Thyroid gland (tissue), 4 donors: ENCODE measurements at regions not wholly inside any gene's neighbourhood (a gene's known extent, or its start where the extent isn't known, plus 50 kb on each side); places are given as distances from the start of the nearest gene placed in this dataset.

Experiments used
- POLR2A ChIP-seq, 2 donors: fragments of 450-650 bp; IDR thresholded peaks; one replicate each; pipeline ENCODE4 v1.6.1; 2017; ENCODE audit warnings: antibody characterized with exemption in 2 of 2, mild to moderate bottlenecking in 2 of 2, moderate library complexity in 1 of 2
- TF ChIP-seq, protein P1 (sequence below), 6 experiments: fragments of 200-600 bp in 3 of 6; fragments of 450-650 bp in 3 of 6; sonication (generic) in 3 of 6; IDR thresholded peaks; one replicate each; pipeline ENCODE4 v1.5.1; 2016 to 2019; ENCODE audit warnings: antibody characterized with exemption in 6 of 6, mild to moderate bottlenecking in 2 of 6, inconsistent platforms in 1 of 6, moderate library complexity in 1 of 6

DNA sequence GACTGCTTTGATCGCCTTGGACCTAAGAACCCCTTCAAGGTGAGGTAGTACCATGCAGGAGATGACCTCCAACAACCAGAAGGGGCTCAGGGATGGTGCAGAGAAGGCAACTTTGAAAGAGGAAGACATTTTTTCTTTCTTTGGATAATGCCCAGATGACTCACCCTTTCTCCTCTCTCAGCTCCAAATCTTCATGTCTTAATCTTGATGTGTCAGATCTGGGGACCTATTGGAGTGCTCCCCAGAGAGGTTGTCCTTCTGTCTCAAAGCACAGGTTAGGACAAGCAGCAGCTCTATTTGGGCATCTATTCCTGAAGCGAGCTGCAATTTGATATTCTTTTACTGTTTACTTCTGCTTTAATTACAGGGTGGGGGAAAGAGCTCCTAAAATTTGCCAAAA, 229.9 kb upstream of the MAP3K1 start:
- no peak for TF ChIP-seq POLR2A (IDR thresholded peaks at IDR 0.05)
- TF ChIP-seq, protein P1, sequence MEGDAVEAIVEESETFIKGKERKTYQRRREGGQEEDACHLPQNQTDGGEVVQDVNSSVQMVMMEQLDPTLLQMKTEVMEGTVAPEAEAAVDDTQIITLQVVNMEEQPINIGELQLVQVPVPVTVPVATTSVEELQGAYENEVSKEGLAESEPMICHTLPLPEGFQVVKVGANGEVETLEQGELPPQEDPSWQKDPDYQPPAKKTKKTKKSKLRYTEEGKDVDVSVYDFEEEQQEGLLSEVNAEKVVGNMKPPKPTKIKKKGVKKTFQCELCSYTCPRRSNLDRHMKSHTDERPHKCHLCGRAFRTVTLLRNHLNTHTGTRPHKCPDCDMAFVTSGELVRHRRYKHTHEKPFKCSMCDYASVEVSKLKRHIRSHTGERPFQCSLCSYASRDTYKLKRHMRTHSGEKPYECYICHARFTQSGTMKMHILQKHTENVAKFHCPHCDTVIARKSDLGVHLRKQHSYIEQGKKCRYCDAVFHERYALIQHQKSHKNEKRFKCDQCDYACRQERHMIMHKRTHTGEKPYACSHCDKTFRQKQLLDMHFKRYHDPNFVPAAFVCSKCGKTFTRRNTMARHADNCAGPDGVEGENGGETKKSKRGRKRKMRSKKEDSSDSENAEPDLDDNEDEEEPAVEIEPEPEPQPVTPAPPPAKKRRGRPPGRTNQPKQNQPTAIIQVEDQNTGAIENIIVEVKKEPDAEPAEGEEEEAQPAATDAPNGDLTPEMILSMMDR (IDR thresholded peaks at IDR 0.05): no peak
